Transverse colon (tissue), 4 donors: ENCODE measurements at regions not wholly inside any gene's neighbourhood (a gene's known extent, or its start where the extent isn't known, plus 50 kb on each side); places are given as distances from the start of the nearest gene placed in this dataset.
A peak's percentile ranks its signal among the peaks of the same experiment; 100 is the strongest.

Source experiments
- CTCF ChIP-seq, 5 experiments: fragments of 200-600 bp in 3 of 5; fragments of 450-650 bp in 2 of 5; sonication (generic) in 3 of 5; IDR thresholded peaks; 1 replicate in 2 of 5; 2 replicates in 3 of 5; pipeline ENCODE4 v1.5.1; 2016 to 2017; ENCODE audit warnings: antibody characterized with exemption in 5 of 5, inconsistent platforms in 3 of 5, mild to moderate bottlenecking in 2 of 5, moderate library complexity in 1 of 5
- POLR2A ChIP-seq: fragments of 450-650 bp; IDR thresholded peaks from one replicate; pipeline ENCODE4 v1.6.1; 2016; ENCODE audit warnings: antibody characterized with exemption, mild to moderate bottlenecking, moderate library complexity
- POLR2AphosphoS5 ChIP-seq, 3 donors: sonication (generic); formaldehyde crosslinking; IDR thresholded peaks; one replicate each; pipeline ENCODE4 v1.6.1; 2016; ENCODE audit warnings: antibody characterized with exemption in 3 of 3

DNA sequence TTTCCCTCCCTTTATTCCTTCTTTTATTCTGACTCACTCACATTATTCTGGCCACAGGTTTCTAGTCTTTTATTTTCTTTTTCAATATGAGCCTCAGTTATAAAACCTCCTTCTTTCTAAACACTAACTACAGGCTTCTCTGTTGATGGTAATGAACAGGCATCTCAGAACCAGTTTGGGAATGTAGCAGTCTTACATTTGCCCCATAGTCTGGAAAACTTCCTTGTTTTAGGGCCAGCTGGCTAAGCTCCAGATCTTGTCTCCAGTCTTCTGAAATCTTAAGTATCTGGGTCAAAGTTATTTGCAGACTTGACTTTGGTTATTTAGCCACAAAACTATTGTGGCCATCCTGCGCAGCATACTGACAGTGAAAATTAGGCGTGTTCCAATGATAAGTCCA lies 97.0 kb upstream of the MAN1A1 start:
- no peak for TF ChIP-seq CTCF (IDR thresholded peaks at IDR 0.05)
- TF ChIP-seq POLR2A = no peak
- TF ChIP-seq POLR2AphosphoS5 (IDR thresholded peaks at IDR 0.05) = peak in 1 of 3 donors; percentile 62
